ENCODE measurements at regions not wholly inside any gene's neighbourhood (a gene's known extent, or its start where the extent isn't known, plus 50 kb on each side); places are given as distances from the start of the nearest gene placed in this dataset.

DNA sequence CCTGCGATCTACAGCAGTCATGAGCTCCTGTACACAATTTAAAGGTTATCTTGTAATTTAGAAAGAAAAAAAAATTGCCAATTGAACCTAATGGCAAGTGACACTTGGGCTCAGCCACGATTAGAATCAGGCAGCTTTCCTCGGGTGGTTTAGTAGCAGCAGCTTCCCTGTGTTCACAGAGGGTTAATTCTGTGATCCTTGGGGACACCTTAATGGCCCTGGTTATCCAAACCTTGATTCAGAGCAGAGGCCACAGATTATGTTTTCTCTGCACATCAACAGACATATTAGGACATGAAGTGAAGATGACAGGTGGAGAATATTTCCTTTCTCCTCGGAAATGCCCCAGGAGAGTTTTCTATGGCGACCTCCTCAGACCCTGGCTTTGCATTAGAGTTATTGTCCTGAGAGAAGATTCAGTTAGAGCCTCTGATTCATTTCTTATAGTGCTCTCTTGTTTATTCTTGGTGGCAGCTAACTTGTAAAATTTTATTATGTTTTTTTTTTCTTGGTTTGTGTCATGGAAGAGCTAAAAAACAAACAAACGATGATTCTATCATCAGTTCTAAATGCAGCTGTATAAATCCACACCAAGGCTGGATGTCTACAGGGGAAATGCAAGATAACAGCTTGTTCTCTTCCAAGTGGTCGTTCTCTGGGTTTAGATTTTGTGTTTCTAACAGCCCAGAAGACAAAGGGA, 351.2 kb upstream of the DYNLRB2 start:
- TF ChIP-seq, protein P1, sequence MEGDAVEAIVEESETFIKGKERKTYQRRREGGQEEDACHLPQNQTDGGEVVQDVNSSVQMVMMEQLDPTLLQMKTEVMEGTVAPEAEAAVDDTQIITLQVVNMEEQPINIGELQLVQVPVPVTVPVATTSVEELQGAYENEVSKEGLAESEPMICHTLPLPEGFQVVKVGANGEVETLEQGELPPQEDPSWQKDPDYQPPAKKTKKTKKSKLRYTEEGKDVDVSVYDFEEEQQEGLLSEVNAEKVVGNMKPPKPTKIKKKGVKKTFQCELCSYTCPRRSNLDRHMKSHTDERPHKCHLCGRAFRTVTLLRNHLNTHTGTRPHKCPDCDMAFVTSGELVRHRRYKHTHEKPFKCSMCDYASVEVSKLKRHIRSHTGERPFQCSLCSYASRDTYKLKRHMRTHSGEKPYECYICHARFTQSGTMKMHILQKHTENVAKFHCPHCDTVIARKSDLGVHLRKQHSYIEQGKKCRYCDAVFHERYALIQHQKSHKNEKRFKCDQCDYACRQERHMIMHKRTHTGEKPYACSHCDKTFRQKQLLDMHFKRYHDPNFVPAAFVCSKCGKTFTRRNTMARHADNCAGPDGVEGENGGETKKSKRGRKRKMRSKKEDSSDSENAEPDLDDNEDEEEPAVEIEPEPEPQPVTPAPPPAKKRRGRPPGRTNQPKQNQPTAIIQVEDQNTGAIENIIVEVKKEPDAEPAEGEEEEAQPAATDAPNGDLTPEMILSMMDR (IDR thresholded peaks at IDR 0.05) = no peak
- no peak for TF ChIP-seq POLR2A (IDR thresholded peaks at IDR 0.05)
